ENCODE measurements at regions not wholly inside any gene's neighbourhood (a gene's known extent, or its start where the extent isn't known, plus 50 kb on each side); places are given as distances from the start of the nearest gene placed in this dataset.

- H3K4me3 ChIP-seq (ENCODE audit: low read depth, low read length): no peak overlapping the region
- no peak for TF ChIP-seq CTCF (IDR thresholded peaks at IDR 0.05; ENCODE audit: low read depth, low read length)
- in situ Hi-C loops (cut with HindIII; ENCODE audit: low sequenced_read_pairs): no loop called here
- no peak for DNase-seq (ENCODE audit: low read depth, low spot score)
Measured at GRCh38 chr7:106456329-106456728, 171.5 kb upstream of the NAMPT start.

- in situ Hi-C loops (cut with HindIII; ENCODE audit: low sequenced_read_pairs): no loop called here
- no peak for DNase-seq (ENCODE audit: low read depth, low spot score)
- TF ChIP-seq CTCF (IDR thresholded peaks at IDR 0.05; ENCODE audit: low read depth, low read length): no peak
- H3K4me3 ChIP-seq (ENCODE audit: low read depth, low read length): no peak overlapping the region
Measured at GRCh38 chr7:106452031-106452851, 167.5 kb upstream of the NAMPT start.

GRCh38 chr7:106451171-106451570 is 166.4 kb upstream of the NAMPT start:
- TF ChIP-seq CTCF (IDR thresholded peaks at IDR 0.05; ENCODE audit: low read depth, low read length): no peak
- in situ Hi-C loops (cut with HindIII; ENCODE audit: low sequenced_read_pairs): no loop called here

GRCh38 chr7:106450716-106451115 is 165.9 kb upstream of the NAMPT start:
- no peak for TF ChIP-seq CTCF (IDR thresholded peaks at IDR 0.05; ENCODE audit: low read depth, low read length)
- no peak overlapping the region for H3K4me3 ChIP-seq (ENCODE audit: low read depth, low read length)
- in situ Hi-C loops (cut with HindIII; ENCODE audit: low sequenced_read_pairs): no loop called here
- no peak for DNase-seq (ENCODE audit: low read depth, low spot score)

More at GRCh38 chr7:106451171-106451570, 166.4 kb upstream of the NAMPT start:
- no peak overlapping the region for H3K4me3 ChIP-seq (ENCODE audit: low read depth, low read length)
- DNase-seq (ENCODE audit: low read depth, low spot score): no peak

- no peak overlapping the region for H3K4me3 ChIP-seq (ENCODE audit: low read depth, low read length)
- DNase-seq (ENCODE audit: low read depth, low spot score): no peak
- no peak for TF ChIP-seq CTCF (IDR thresholded peaks at IDR 0.05; ENCODE audit: low read depth, low read length)
- in situ Hi-C loops (cut with HindIII; ENCODE audit: low sequenced_read_pairs): no loop called here
Measured at GRCh38 chr7:106448992-106449859, 164.4 kb upstream of the NAMPT start.

GRCh38 chr7:106448346-106448991 is 163.7 kb upstream of the NAMPT start:
- no peak for DNase-seq (ENCODE audit: low read depth, low spot score)
- in situ Hi-C loops (cut with HindIII; ENCODE audit: low sequenced_read_pairs): no loop called here
- H3K4me3 ChIP-seq (ENCODE audit: low read depth, low read length): no peak overlapping the region
- TF ChIP-seq CTCF (IDR thresholded peaks at IDR 0.05; ENCODE audit: low read depth, low read length): no peak
